GM19238 (cell line): ENCODE measurements at regions not wholly inside any gene's neighbourhood (a gene's known extent, or its start where the extent isn't known, plus 50 kb on each side); places are given as distances from the start of the nearest gene placed in this dataset.
"Not testable (repeated sequence)": the region's sequence is repeated elsewhere in the genome, so short reads cannot be mapped to it uniquely, and the experiment has no call there.

Source experiments
- DNase-seq: peaks from one replicate; pipeline ENCODE4 v3.0.0; 2011; ENCODE audit warnings: low spot score; ENCODE audit not compliant: insufficient read length

- DNase-seq = no peak
These were observed 242.0 kb downstream of the ARHGAP12 start for GRCh38 chr10:31686599-31686998.

- DNase-seq = no peak
These were observed 244.9 kb downstream of the ARHGAP12 start for GRCh38 chr10:31683682-31684081.

- no peak for DNase-seq
These were observed 248.7 kb downstream of the ARHGAP12 start for GRCh38 chr10:31679936-31680335.

GRCh38 chr10:31678575-31679516 lies 249.8 kb downstream of the ARHGAP12 start:
- DNase-seq = no peak

GRCh38 chr10:31678139-31678536 lies 250.5 kb downstream of the ARHGAP12 start:
- DNase-seq = no peak

GRCh38 chr10:31677195-31678138 lies 251.2 kb downstream of the ARHGAP12 start:
- no peak for DNase-seq

- DNase-seq = no peak
These were observed 252.9 kb downstream of the ARHGAP12 start for GRCh38 chr10:31675726-31676125.

GRCh38 chr10:31669357-31669756 lies 259.3 kb downstream of the ARHGAP12 start:
- no peak for DNase-seq

GRCh38 chr10:31668326-31668725 lies 260.3 kb downstream of the ARHGAP12 start:
- DNase-seq = no peak

- DNase-seq = not testable (repeated sequence)
These were observed 262.8 kb downstream of the ARHGAP12 start for GRCh38 chr10:31665764-31666279.

GRCh38 chr10:31664803-31665202 lies 263.8 kb downstream of the ARHGAP12 start:
- no peak for DNase-seq

- DNase-seq = not testable (repeated sequence)
These were observed 264.6 kb downstream of the ARHGAP12 start for GRCh38 chr10:31664071-31664470.

- no peak for DNase-seq
These were observed 268.3 kb downstream of the ARHGAP12 start for GRCh38 chr10:31660300-31660699.

- no peak for DNase-seq
These were observed 269.0 kb downstream of the ARHGAP12 start for GRCh38 chr10:31659665-31660064.

GRCh38 chr10:31657434-31657872 lies 271.2 kb downstream of the ARHGAP12 start:
- no peak for DNase-seq

- no peak for DNase-seq
These were observed 271.7 kb downstream of the ARHGAP12 start for GRCh38 chr10:31656851-31657433.

GRCh38 chr10:31652038-31652437 lies 276.6 kb downstream of the ARHGAP12 start:
- no peak for DNase-seq

GRCh38 chr10:31650010-31650409 lies 278.6 kb downstream of the ARHGAP12 start:
- no peak for DNase-seq

GRCh38 chr10:31648966-31649365 lies 279.7 kb downstream of the ARHGAP12 start:
- DNase-seq = no peak

GRCh38 chr10:31647861-31648260 lies 280.8 kb downstream of the ARHGAP12 start:
- no peak for DNase-seq

GRCh38 chr10:31646519-31646918 lies 282.1 kb downstream of the ARHGAP12 start:
- no peak for DNase-seq
